K562 (cell line): ENCODE measurements at regions not wholly inside any gene's neighbourhood (a gene's known extent, or its start where the extent isn't known, plus 50 kb on each side); places are given as distances from the start of the nearest gene placed in this dataset.

Source experiments
- ATAC-seq: fragments of 200-7000 bp; cut with Tn5 transposase; 3 replicates; pipeline ENCODE4 v1.9.1; 2020; ENCODE audit warnings: moderate library complexity
- BruUV-seq: library from RNA; stranded (reverse); fragments of 400-500 nt; replicated peaks from 2 replicates; lab custom pipeline; 2021; lab: Mats Ljungman, UMichigan
- CTCF ChIA-PET: fragments of 300-600 bp; formaldehyde crosslinking; extraction: SDS; loops from one replicate; lab custom pipeline; 2021; ENCODE audit warnings: low intra/inter-chr PET ratio; lab: Yijun Ruan, JAX
- POLR2A ChIA-PET: fragments of 300-600, 350-650 bp; sonication (Branson Sonifier 250); formaldehyde crosslinking; extraction: SDS; loops from one replicate; lab custom pipeline; 2021; ENCODE audit warnings: antibody characterized with exemption, inconsistent platforms; lab: Yijun Ruan, JAX
- DNase-seq, 4 experiments: peaks; one replicate each; pipeline versions ENCODE4 v3.0.0 to v3.0.0-alpha.2; 2011 to 2018; ENCODE audit warnings: low spot score in 3 of 4, mixed read lengths in 3 of 4; ENCODE audit errors: extremely low read depth in 1 of 4
- FAIRE-seq: peaks from 2 replicates; lab custom pipeline; 2011; peaks lifted over from hg19 to GRCh38; lab: Jason Lieb, UNC
- H2AFZ ChIP-seq: 2 replicates; pipeline ENCODE4 v1.6.0; 2011; ENCODE audit warnings: low read depth, low read length, control low read depth, inconsistent platforms
- H3K27ac ChIP-seq: fragments of 200-600 bp; 3 replicates; pipeline ENCODE4 v1.8.0; 2011; ENCODE audit warnings: low read depth, mild to moderate bottlenecking, control low read depth, inconsistent platforms, low read length, moderate library complexity, mixed read lengths; ENCODE audit errors: extremely low read depth
- H3K27me3 ChIP-seq, 2 experiments: fragments of 300-600 bp in 1 of 2; 2 replicates in 1 of 2; 3 replicates in 1 of 2; pipeline versions ENCODE4 v1.6.0 to v1.8.0; 2011; ENCODE audit warnings: inconsistent platforms in 2 of 2, low read length in 2 of 2, mild to moderate bottlenecking in 1 of 2, mixed read lengths in 1 of 2, moderate library complexity in 1 of 2; ENCODE audit not compliant: control insufficient read depth in 2 of 2, insufficient read depth in 2 of 2
- H3K36me3 ChIP-seq: fragments of 300-600 bp; 3 replicates; pipeline ENCODE4 v1.8.0; 2011; ENCODE audit warnings: mild to moderate bottlenecking, low read length, inconsistent platforms; ENCODE audit not compliant: control insufficient read depth, insufficient read depth
- H3K4me1 ChIP-seq, 2 experiments: fragments of 200-600 bp in 1 of 2; replicated peaks in 1 of 2; 2 replicates in 1 of 2; 3 replicates in 1 of 2; pipeline versions ENCODE4 v1.5.1 to v1.8.0; 2011; ENCODE audit warnings: inconsistent platforms in 2 of 2, low read length in 2 of 2, mild to moderate bottlenecking in 1 of 2, mixed read lengths in 1 of 2, moderate library complexity in 1 of 2; ENCODE audit not compliant: control insufficient read depth in 2 of 2, insufficient read depth in 2 of 2
- H3K4me2 ChIP-seq: 2 replicates; pipeline ENCODE4 v1.6.1; 2011; ENCODE audit warnings: low read length, control low read depth, inconsistent platforms, mixed read lengths; ENCODE audit not compliant: insufficient read depth
- H3K4me3 ChIP-seq: fragments of 200-600 bp; sonication (generic), shearing (Covaris generic); 2 replicates; pipeline ENCODE4 v1.5.1; 2016; ENCODE audit warnings: control low read depth, inconsistent platforms
- H3K79me2 ChIP-seq: fragments of 200-600 bp; 3 replicates; pipeline ENCODE4 v1.8.0; 2011; ENCODE audit warnings: low read length, inconsistent platforms; ENCODE audit not compliant: control insufficient read depth, insufficient read depth
- H3K9ac ChIP-seq, 2 experiments: 2 replicates each; pipeline versions ENCODE4 v1.6.0 to v1.6.1; 2011; ENCODE audit warnings: low read depth in 2 of 2, low read length in 2 of 2, control low read depth in 1 of 2, inconsistent platforms in 1 of 2, mild to moderate bottlenecking in 1 of 2, mixed read lengths in 1 of 2; ENCODE audit not compliant: insufficient read depth in 1 of 2
- H3K9me1 ChIP-seq: one replicate; pipeline ENCODE4 v1.6.0; 2011; ENCODE audit warnings: inconsistent platforms, mild to moderate bottlenecking, low read length, moderate library complexity; ENCODE audit not compliant: control insufficient read depth, insufficient read depth
- H3K9me3 ChIP-seq: replicated peaks from 2 replicates; pipeline ENCODE4 v1.5.1; 2011; ENCODE audit warnings: low read depth, low read length, inconsistent platforms; ENCODE audit not compliant: control insufficient read depth, insufficient read depth
- H4K20me1 ChIP-seq: replicated peaks from 2 replicates; pipeline ENCODE4 v1.6.1; 2011; ENCODE audit warnings: low read length, inconsistent platforms, mixed read lengths; ENCODE audit not compliant: control insufficient read depth, insufficient read depth
- CBFA2T3 ChIP-seq: fragments of 450-650 bp; IDR thresholded peaks from 2 replicates; pipeline ENCODE4 v1.6.1; 2017
- FOSL1 ChIP-seq: fragments of 200-800 bp; sonication (Bioruptor generic); conservative IDR thresholded peaks from 2 replicates; pipeline ENCODE4 v1.6.1; 2016; ENCODE audit warnings: missing genetic modification characterization, missing compliant biosample characterization
- TEAD1 ChIP-seq, 2 experiments: fragments of 450-650 bp in 1 of 2; sonication (generic) in 1 of 2; formaldehyde crosslinking; IDR thresholded peaks; 2 replicates each; pipeline versions ENCODE4 v1.4.0 to v1.8.0; 2020 to 2022; ENCODE audit warnings: mild to moderate bottlenecking in 2 of 2, missing genetic modification reagents in 1 of 2
- ZFP1 ChIP-seq: fragments of 450-650 bp; formaldehyde crosslinking; IDR thresholded peaks from 2 replicates; pipeline ENCODE4 v1.4.0; 2020; ENCODE audit warnings: mild to moderate bottlenecking, mixed read lengths
- ZKSCAN8 ChIP-seq: fragments of 200-800 bp; sonication (Bioruptor generic); IDR thresholded peaks from 2 replicates; pipeline ENCODE4 v1.6.1; 2016; ENCODE audit warnings: missing genetic modification characterization, missing compliant biosample characterization
- WGBS: fragments of 100-300 bp; shearing (Covaris generic); methylation state at CpG from one replicate; pipeline ENCODE4 v1.1.6; 2016; ENCODE audit warnings: low coverage, mixed read lengths; ENCODE audit not compliant: insufficient coverage; ENCODE audit errors: missing lambda C conversion rate; 5-methylcytosine and 5-hydroxymethylcytosine counted together
- in situ Hi-C: fragments of 300-500 bp; cut with MboI; formaldehyde crosslinking; loops from 4 replicates; pipeline ENCODE4 v1.15.0; 2018; ENCODE audit warnings: inconsistent platforms, mixed read lengths
- intact Hi-C: fragments of 100-400 bp; cut with micrococcal nuclease; formaldehyde crosslinking; loops from 2 replicates; pipeline ENCODE4 v1.14.2; 2022

DNA sequence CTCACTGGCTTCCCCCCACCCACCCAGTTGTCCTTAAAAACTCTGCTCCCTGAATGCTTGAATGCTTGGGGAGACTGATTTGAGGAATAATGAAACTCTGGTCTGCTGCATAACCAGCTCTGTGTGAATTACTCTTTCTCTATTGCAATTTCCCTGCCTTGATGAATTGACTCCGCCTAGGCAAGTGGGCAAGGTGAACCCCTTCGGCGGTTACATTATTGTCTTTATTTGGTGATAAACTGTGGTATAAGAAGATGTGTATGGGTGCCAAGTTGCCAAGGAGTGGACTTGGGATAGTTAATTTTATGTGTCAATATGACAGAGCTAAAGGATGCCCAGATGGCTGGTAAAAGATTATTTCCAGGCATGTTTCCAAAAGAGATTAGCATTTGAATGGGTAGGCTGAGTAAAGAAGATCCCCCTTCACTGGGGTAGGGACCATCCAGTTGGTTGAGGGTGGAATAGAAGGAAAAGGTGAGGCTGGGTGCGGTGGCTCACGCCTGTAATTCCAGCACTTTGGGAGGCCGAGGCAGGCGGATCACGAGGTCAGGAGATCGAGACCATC lies 98.5 kb upstream of the HAAO start:
- no TSS peak for BruUV-seq
- Histone ChIP-seq H3K27ac (no peak overlapping the region), H3K4me3 (no peak overlapping the region), H3K4me2 (no peak overlapping the region), H3K36me3 (no peaks in the 10 kb centered on the region), H2AFZ (no peak overlapping the region), H4K20me1 (no peaks in the 10 kb centered on the region), H3K4me1 (no peaks in the 10 kb centered on the region; a peak in 1 of 5 replicates), H3K9me3 (peaks cover 10% of the 10 kb centered on the region), H3K9ac (no peak overlapping the region), H3K79me2 (no peaks in the 10 kb centered on the region), H3K27me3 (no peaks in the 10 kb centered on the region), H3K9me1 (no peaks in the 10 kb centered on the region)
- ChIA-PET POLR2A (interaction anchor here (0.6 to 1.3 kb wide), 5 partner anchors 10 to 637 kb away, joined by 3 to 4 read pairs (median 3); no protein-coding TSS in a partner anchor), CTCF (no interaction called here)
- ATAC-seq (no peak), DNase-seq (no peak), FAIRE-seq (no peak)
- in situ Hi-C loops = no loop called here
- no peak for TF ChIP-seq TEAD1 (CRISPR knock-in tag; IDR thresholded peaks at IDR 0.05)
- no peak for TF ChIP-seq ZFP1 (CRISPR knock-in tag)
- peak; percentile 7; the same call in 1 of the 2 replicates for TF ChIP-seq CBFA2T3
- intact Hi-C loops = no loop called here
- WGBS = 71% methylated on average over 8 of the region's 9 CpGs

DNA sequence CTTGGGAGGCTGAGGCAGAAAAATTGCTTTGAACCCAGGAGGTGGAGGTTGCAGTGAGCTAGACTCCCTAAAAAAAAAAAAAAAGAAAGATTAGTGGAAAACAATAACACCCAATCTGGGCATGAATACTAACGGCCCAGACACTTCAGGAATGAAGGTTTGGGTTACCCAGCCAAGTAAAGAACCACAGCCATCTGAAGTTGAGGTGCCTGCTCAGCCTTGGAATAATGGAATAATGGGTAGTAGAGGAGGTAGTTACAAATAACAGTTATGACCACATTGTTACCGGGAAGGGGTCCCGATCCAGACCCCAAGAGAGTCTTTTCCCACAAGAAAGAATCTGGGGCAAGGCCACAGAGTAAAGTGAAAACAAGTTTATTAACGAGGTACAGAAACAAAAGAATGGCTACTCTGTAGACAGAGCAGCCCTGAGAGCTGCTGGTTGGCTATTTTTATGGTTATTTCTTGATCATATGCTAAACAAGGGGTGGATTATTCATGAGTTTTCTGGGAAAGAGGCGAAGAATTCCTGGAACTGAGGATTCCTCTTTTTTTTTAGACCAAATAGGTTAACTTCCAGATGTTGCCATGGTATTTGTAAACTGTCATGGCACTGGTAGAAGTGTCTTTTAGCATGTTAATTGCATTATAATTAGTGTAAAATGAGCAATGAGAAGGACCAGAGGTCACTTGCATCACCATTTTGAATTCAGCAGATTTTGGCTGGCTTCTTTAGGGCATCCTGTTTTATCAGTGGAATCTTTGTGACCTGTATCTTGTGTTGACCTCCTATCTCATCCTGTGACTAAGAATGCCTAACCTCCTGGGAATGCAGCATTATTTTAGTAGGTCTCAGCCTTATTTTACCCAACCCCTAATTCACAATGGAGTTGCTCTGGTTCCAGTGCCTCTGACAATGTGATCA lies 96.2 kb upstream of the HAAO start:
- no peaks in the 10 kb centered on the region for H3K36me3 ChIP-seq
- in situ Hi-C loops (no loop called here), intact Hi-C loops (no loop called here)
- ATAC-seq (no peak), DNase-seq (no peak), FAIRE-seq (no peak)
- TF ChIP-seq FOSL1 = 0 out of 2 replicates have a peak, but pooled peaks have one; percentile 15
- TF ChIP-seq ZKSCAN8 = no peak
- H3K9me3 ChIP-seq = peaks cover 10% of the 10 kb centered on the region
- CTCF ChIA-PET = no interaction called here
- no peak overlapping the region for H3K4me2 ChIP-seq
- POLR2A ChIA-PET = no interaction called here
- no peak overlapping the region for H3K4me3 ChIP-seq
- BruUV-seq = no TSS peak
- no peaks in the 10 kb centered on the region; a peak in 1 of 5 replicates for H3K4me1 ChIP-seq
- no peaks in the 10 kb centered on the region for H3K27me3 ChIP-seq
- no peak overlapping the region for H3K27ac ChIP-seq
- H3K9me1 ChIP-seq = no peaks in the 10 kb centered on the region
- H2AFZ ChIP-seq = no peak overlapping the region
- no peak overlapping the region for H3K9ac ChIP-seq
- H3K79me2 ChIP-seq = no peaks in the 10 kb centered on the region
- WGBS = 31% methylated on average over 5 of the region's 5 CpGs
- no peaks in the 10 kb centered on the region for H4K20me1 ChIP-seq
